ENCODE measurements at regions not wholly inside any gene's neighbourhood (a gene's known extent, or its start where the extent isn't known, plus 50 kb on each side); places are given as distances from the start of the nearest gene placed in this dataset.
A peak's percentile ranks its signal among the peaks of the same experiment; 100 is the strongest.

- DNase-seq: no peak
These were observed 122.2 kb downstream of the NAV1 start for GRCh38 chr1:201660931-201661822.

GRCh38 chr1:201661823-201662359 lies 123.0 kb downstream of the NAV1 start:
- no peak for DNase-seq

GRCh38 chr1:201662646-201663045 lies 123.7 kb downstream of the NAV1 start:
- no peak for DNase-seq

GRCh38 chr1:201663491-201664113 lies 124.7 kb downstream of the NAV1 start:
- DNase-seq: no peak

- DNase-seq: no peak
These were observed 126.1 kb downstream of the NAV1 start for GRCh38 chr1:201665036-201665435.

- DNase-seq: no peak
These were observed 127.2 kb downstream of the NAV1 start for GRCh38 chr1:201666102-201666501.

GRCh38 chr1:201666645-201667044 lies 127.7 kb downstream of the NAV1 start:
- DNase-seq: no peak

GRCh38 chr1:201667479-201667878 lies 128.6 kb downstream of the NAV1 start:
- DNase-seq: no peak

GRCh38 chr1:201670517-201670916 lies 131.6 kb downstream of the NAV1 start:
- no peak for DNase-seq

GRCh38 chr1:201672685-201673084 lies 133.8 kb downstream of the NAV1 start:
- no peak for DNase-seq

GRCh38 chr1:201673093-201673492 lies 134.2 kb downstream of the NAV1 start:
- DNase-seq: no peak

GRCh38 chr1:201673915-201674314 lies 135.0 kb downstream of the NAV1 start:
- DNase-seq: no peak

GRCh38 chr1:201675143-201675542 lies 136.2 kb downstream of the NAV1 start:
- no peak for DNase-seq

- DNase-seq: peak; percentile 69
These were observed 137.3 kb downstream of the NAV1 start for GRCh38 chr1:201676197-201676596.

GRCh38 chr1:201676641-201677040 lies 137.7 kb downstream of the NAV1 start:
- no peak for DNase-seq

GRCh38 chr1:201678264-201679101 lies 139.6 kb downstream of the NAV1 start:
- no peak for DNase-seq

GRCh38 chr1:201681375-201681774 lies 142.4 kb downstream of the NAV1 start:
- no peak for DNase-seq

- DNase-seq: no peak
These were observed 144.0 kb downstream of the NAV1 start for GRCh38 chr1:201682964-201683363.

- no peak for DNase-seq
These were observed 144.5 kb downstream of the NAV1 start for GRCh38 chr1:201683397-201683796.

GRCh38 chr1:201685485-201685884 lies 143.5 kb upstream of the IPO9 start:
- DNase-seq: no peak

GRCh38 chr1:201686714-201687455 lies 142.1 kb upstream of the IPO9 start:
- no peak for DNase-seq

GRCh38 chr1:201688514-201688913 lies 140.4 kb upstream of the IPO9 start:
- DNase-seq: no peak
